ENCODE measurements at regions not wholly inside any gene's neighbourhood (a gene's known extent, or its start where the extent isn't known, plus 50 kb on each side); places are given as distances from the start of the nearest gene placed in this dataset.

- DNase-seq = no peak
Measured at GRCh38 chr22:19625331-19626041, 88.8 kb upstream of the SEPTIN5 start.

DNA sequence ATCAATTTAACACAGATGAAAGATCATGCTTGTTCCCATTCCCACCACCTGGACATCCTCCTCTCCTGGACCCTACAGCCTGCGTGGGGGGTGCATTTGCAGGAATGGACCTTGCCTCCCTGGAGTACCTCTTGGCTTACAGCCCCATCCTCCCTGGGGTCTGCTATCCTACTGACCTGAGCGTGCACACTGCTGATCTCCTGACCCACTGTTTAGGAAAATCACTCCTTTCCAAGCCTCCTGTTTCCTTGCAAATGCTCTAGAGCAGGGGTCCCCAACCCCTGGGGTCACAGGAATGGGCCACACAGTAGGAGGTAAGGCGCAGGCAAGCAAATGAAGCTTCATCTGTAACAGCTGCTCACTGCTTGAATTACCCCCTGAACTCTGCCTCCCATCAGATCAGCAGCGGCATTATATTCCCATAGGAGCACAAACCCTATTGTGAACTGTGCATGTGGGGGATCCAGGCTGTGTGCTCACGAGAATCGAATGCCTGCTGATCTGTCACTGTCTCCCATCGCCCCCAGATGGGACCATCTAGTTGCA, 88.2 kb upstream of the SEPTIN5 start:
- no peak for DNase-seq

DNA sequence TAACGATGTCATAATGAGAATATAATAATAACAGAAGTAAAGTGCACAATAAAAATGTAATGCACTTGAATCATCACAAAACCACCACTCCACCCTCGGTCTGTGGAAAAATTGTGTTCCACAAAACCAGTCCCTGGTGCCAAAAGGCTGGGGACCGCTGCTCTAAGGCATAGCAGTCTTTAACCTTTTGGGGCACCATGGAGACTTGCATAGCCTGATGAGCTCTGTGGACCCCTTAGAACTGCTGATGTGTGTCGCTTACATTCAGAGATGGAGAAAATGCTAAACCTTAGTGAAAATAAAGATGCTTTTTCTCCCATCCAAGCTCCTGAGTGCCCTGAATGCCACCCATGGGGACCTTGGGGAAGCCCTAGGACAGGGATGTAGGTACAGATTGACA, 87.6 kb upstream of the SEPTIN5 start:
- no peak for DNase-seq

DNA sequence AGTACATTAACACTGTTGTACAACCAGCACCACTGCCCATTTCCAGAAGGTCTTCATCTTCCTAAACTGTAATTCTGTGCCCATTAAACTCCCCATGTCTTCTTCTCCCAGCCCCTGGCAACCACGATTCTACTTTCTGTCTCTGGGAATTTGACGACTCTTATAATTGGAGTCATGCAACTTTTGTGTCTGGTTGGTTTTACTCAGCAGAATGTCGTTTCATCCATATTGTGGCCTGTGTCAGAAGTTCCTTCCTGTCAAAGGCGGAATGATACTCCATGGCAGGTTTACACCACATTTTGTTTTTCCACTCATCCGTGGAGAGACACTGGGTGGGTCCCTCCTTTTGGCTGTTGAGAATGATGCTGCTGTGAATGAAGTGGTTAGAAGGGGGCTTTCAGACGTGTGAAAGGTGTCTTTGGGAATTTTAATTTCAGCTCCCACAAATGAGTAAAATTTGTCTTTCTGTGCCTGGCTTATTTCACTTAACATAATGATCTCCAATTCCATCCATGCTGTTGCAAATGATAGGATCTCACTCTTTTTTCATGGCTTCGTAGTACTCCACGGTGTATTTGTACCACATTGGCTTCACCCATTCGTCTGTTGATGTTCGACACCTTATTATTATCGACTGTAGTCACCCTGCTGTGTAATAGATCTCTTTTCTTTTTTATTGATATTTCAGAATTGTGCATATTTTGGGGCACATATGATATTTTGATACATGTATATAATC, 86.1 kb upstream of the SEPTIN5 start:
- DNase-seq = no peak

DNA sequence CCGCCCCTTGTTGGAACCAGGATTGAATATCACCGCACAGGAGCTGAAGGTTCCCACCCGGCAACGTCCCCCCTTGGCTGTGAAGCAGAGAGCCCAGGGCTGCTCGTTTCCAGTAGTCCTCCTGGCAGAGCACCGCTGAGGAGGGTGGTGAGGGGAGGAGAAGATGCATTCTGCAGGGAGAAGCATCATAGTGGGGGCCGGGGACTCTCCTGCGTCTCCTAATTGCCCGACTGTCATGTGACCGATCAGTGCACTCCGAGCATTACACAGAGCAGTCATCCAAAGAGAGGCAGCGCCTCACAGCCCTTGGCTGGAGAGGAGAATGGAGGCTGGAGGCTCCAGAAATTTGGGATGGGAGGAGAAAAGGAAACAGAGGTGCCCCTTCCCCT, 85.0 kb upstream of the SEPTIN5 start:
- DNase-seq = no peak

DNA sequence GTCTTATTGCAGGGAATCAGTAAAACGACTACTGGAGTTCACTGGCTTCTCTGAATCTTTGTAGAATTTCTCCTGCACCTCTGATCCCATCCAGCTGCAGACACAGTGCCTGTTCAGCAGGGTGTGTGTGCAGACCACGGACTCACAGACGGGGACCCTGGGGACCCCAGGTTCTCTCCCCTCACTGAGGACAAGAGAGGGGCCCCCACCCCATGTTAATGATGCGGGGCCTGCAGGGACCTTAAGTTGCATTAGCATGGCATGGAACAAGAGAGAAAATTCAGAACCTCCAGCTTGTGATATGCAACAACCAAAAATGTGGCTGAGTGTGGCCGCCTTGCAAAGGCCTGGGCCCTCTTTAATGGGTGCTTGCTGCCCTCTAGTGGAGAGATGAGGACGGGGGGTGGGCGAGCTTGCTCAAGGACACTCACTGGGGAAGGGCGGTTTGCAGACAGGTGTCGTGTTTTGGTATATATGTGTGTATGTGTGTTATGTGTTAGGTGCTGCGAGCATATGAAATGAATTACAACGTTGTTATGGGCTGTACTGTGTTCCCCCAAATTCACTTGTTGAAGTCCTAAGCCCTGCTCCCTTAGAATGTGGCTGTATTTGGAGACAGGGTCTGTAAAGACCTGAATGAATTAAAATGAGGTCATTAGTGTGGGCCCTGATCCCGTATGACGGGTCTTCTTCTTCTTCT, 84.4 kb upstream of the SEPTIN5 start:
- DNase-seq = peak; percentile 90

GRCh38 chr22:19630614-19631013, 83.7 kb upstream of the SEPTIN5 start:
- DNase-seq = no peak

GRCh38 chr22:19631899-19632667, 82.2 kb upstream of the SEPTIN5 start:
- peak; percentile 39 for DNase-seq

- DNase-seq = no peak
Measured at GRCh38 chr22:19632668-19633148, 81.6 kb upstream of the SEPTIN5 start.

GRCh38 chr22:19634226-19634975, 79.9 kb upstream of the SEPTIN5 start:
- DNase-seq = no peak

DNA sequence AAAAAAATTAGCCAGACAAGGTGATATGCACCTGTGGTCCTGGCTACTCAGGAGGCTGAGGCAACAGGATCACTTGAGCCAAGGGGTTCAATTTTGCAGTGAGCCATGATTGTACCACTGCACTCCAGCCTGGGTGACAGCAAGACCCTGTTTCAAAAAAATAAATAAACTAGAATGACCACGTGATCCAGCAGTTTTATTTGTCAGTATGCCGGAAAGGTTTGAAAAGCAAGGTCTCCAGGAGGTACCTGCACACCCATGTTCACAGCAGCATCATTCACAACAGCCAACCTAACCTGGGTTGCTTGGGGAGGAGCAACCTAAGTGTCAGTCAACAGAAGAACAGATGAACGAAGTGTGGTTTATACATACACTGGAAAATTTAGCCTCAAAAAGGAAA, 78.7 kb upstream of the SEPTIN5 start:
- no peak for DNase-seq

DNA sequence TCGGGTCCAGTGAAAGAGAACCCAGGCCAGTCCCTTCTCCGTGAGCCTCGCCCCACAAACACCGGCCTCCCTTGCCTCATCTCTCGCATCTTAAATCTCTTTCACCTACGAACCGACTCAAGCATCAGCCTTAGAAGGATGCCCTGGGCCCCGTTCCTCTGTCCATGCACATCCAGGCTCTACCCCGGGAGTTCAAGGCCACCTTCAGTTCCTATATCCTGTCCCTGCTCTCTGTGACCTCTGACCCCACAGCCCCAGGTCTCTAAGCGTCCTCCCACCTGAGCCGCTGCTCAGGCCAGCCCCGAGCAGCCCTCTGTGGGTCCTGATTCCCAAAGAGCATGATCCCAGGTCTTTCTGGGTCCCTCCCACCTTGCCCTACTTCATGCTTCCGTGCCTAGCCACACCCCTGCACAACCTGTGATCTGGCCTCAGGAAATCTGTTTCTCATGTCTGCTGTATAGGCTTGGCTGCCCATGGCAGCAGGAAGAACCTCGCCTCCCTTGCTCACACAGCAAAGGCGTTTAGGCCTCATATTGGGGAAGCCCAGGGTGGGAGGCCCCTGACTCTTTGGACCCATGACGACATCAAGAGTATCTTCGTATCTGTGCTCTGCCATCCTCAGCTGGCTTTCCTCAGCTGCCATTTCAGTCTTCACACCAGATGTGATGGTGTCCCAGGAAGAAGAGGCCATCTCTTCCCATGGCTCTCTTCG, 77.5 kb upstream of the SEPTIN5 start:
- DNase-seq = no peak

DNA sequence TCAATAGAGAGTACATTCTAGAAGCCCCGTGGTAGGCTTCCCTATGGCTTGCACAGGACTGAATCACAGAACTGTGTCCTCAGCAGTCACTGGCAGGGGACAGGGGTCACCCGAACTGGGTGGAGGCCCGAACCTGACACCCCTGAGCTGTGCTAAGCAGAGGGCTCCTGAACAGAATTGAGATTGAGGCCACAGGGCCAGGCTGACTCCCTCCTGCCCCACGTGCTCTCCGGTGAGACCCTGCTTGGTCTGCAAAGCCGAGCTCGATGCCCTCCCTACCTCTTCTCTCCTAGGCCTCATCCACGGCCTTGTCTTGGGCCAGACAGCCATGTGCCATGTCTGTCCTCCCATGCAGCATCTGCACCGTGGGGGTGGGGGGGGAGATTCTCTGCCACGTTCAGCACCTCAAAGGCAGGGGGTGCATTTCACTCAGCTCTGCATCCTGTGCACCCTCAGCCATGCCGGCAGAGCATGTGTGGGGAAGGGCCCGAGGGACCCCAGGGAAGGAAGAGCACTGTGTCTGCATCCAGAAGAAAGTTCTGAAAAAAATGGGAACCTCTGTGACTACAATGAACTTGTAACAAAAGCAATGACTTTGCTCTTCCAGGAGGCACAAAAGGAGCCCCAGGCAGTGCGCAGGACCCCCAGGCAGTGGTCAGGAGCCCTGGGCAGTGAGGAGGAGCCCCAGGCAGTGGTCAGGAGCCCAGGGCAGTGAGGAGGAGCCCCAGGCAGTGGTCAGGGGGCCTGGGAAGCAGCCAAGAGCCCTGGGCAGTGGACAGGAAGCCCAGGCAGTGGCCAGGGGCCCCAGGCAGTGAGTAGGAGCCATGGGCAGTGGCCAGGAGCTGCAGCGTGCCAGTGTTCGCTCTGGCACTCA, 76.7 kb upstream of the SEPTIN5 start:
- DNase-seq = no peak

DNA sequence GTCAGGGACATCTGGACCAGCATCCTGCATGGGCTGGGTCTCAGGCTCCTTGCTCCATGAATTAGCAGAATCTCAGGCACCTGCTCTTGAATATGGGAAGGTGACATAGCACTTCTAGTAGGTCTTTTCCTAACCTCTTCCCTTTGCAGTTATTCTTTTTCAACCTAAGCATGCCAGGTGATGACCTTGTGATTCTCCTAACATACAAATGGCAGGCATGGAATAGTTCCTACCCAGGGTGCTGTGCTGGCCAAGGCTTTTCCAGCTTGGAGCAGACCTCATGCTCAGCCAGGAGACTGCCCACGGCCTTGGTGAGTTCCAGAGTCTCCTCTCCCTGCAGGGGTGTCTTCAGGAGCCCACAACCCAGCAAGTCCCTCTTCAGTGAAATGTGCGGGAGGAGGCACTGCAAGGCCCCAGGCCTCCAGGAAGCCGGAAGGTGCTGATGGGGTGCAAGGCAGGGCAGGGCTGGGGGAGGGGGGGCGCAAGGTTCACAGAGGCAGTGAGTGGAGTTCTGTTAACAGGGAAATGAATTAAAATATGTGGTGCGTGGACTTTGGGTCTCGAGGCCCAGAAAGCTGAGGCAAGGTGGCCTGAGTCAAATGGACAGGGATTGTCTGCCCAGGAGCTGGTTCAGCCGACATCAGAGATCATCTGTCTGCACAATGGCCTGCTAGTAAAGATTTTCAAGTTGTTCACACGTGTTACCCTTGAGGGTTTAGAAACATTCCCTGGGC, 75.9 kb upstream of the SEPTIN5 start:
- DNase-seq = no peak

DNA sequence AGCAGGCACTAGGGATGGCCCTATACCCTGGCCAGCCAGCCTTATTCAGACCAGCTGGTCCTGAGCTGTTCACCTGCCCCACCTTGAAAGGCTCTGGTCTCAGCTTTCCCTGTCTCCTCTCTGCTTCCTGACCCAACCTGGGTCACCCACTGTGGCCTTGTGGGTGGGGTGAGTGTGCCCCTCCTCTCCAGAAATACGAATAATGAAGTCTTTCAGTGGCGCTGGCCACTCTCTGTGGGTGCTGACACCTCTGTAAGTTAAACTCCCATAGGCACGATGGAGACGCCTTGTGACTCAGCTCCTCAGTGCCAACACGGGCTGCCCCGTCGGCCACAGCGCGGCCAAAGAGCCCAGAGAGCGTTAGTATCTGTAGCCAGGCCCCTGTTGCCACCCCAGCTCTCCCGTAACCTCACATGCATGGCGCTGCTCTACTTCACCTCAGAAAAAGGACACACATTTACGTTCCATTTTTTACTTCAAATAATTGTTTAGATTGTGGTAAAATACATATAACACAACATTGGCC, 74.6 kb upstream of the SEPTIN5 start:
- DNase-seq = no peak

- no peak for DNase-seq
Measured at GRCh38 chr22:19640306-19640705, 74.0 kb upstream of the SEPTIN5 start.

- DNase-seq = no peak
Measured at GRCh38 chr22:19641254-19641982, 72.9 kb upstream of the SEPTIN5 start.

GRCh38 chr22:19641983-19642451, 72.3 kb upstream of the SEPTIN5 start:
- DNase-seq = no peak
